ENCODE measurements at regions not wholly inside any gene's neighbourhood (a gene's known extent, or its start where the extent isn't known, plus 50 kb on each side); places are given as distances from the start of the nearest gene placed in this dataset.

- H3K9me3 ChIP-seq: no peaks in the 10 kb centered on the region
- ATAC-seq (no peak), DNase-seq (no peak)
These were observed 1288.4 kb upstream of the CADM2 start for GRCh38 chr3:83670416-83670815.

GRCh38 chr3:83683937-83684598, 1274.7 kb upstream of the CADM2 start:
- H3K4me3 ChIP-seq: no peak overlapping the region
- TF ChIP-seq, protein P1, sequence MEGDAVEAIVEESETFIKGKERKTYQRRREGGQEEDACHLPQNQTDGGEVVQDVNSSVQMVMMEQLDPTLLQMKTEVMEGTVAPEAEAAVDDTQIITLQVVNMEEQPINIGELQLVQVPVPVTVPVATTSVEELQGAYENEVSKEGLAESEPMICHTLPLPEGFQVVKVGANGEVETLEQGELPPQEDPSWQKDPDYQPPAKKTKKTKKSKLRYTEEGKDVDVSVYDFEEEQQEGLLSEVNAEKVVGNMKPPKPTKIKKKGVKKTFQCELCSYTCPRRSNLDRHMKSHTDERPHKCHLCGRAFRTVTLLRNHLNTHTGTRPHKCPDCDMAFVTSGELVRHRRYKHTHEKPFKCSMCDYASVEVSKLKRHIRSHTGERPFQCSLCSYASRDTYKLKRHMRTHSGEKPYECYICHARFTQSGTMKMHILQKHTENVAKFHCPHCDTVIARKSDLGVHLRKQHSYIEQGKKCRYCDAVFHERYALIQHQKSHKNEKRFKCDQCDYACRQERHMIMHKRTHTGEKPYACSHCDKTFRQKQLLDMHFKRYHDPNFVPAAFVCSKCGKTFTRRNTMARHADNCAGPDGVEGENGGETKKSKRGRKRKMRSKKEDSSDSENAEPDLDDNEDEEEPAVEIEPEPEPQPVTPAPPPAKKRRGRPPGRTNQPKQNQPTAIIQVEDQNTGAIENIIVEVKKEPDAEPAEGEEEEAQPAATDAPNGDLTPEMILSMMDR (IDR thresholded peaks at IDR 0.05): no peak
- H3K27me3 ChIP-seq: no peaks in the 10 kb centered on the region
- no peak for ATAC-seq
- DNase-seq: no peak
- H3K36me3 ChIP-seq: no peaks in the 10 kb centered on the region
- no peak overlapping the region for H3K27ac ChIP-seq
- intact Hi-C loops (cut with DNase I): no loop called here
- H3K9me3 ChIP-seq: peaks cover 0 to 27% of the 10 kb centered on the region in 2 donors
- H3K4me1 ChIP-seq: no peaks in the 10 kb centered on the region

More at GRCh38 chr3:83670416-83670815, 1288.4 kb upstream of the CADM2 start:
- Histone ChIP-seq H3K27ac (no peak overlapping the region), H3K36me3 (no peaks in the 10 kb centered on the region), H3K4me3 (no peak overlapping the region), H3K4me1 (no peaks in the 10 kb centered on the region), H3K27me3 (no peaks in the 10 kb centered on the region)
- intact Hi-C loops (cut with DNase I): no loop called here
- TF ChIP-seq, protein P1 (IDR thresholded peaks at IDR 0.05): no peak

DNA sequence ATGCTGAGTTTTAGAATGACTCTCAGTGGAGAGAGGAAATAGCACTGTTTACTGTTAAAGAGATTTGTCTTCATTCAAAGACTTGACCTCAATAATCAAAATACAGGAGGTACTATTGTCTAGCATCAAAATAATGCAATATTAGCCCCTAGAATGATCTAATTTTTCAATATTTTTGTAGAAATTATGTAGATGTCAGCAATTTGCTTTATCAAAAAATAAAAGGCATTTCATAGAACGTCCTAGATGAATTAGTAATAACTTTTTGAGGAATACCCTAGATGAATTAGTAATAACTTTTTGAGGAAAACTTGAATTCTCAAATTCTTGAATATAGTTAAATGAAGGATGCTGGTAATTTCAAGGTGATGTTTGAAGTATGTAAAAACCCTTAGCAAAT, 1252.1 kb upstream of the CADM2 start:
- TF ChIP-seq, protein P1 (IDR thresholded peaks at IDR 0.05): no peak
- Histone ChIP-seq H3K27me3 (no peaks in the 10 kb centered on the region), H3K9me3 (peaks cover 0 to 2% of the 10 kb centered on the region in 2 donors), H3K27ac (no peak overlapping the region), H3K4me1 (no peaks in the 10 kb centered on the region), H3K36me3 (no peaks in the 10 kb centered on the region), H3K4me3 (no peak overlapping the region)
- DNase-seq (no peak), ATAC-seq (no peak)
- intact Hi-C loops (cut with DNase I): no loop called here

- intact Hi-C loops (cut with DNase I): no loop called here
- no peak for DNase-seq
- ATAC-seq: no peak
These were observed 1243.5 kb upstream of the CADM2 start for GRCh38 chr3:83715307-83715706.

GRCh38 chr3:83729576-83729975, 1229.2 kb upstream of the CADM2 start:
- intact Hi-C loops (cut with DNase I): no loop called here

More at GRCh38 chr3:83715307-83715706, 1243.5 kb upstream of the CADM2 start:
- Histone ChIP-seq H3K27ac (no peak overlapping the region), H3K4me1 (no peaks in the 10 kb centered on the region), H3K9me3 (no peaks in the 10 kb centered on the region), H3K36me3 (no peaks in the 10 kb centered on the region), H3K4me3 (no peak overlapping the region), H3K27me3 (no peaks in the 10 kb centered on the region)
- TF ChIP-seq, protein P1 (IDR thresholded peaks at IDR 0.05): no peak

More at GRCh38 chr3:83729576-83729975, 1229.2 kb upstream of the CADM2 start:
- TF ChIP-seq, protein P1 (IDR thresholded peaks at IDR 0.05): no peak
- Histone ChIP-seq H3K27ac (no peak overlapping the region), H3K27me3 (no peaks in the 10 kb centered on the region), H3K9me3 (peaks cover 0 to 33% of the 10 kb centered on the region in 2 donors), H3K4me1 (no peaks in the 10 kb centered on the region), H3K36me3 (no peaks in the 10 kb centered on the region), H3K4me3 (no peak overlapping the region)
- DNase-seq: no peak
- ATAC-seq: no peak

Data from left lung (tissue), 4 donors.